ENCODE measurements at regions not wholly inside any gene's neighbourhood (a gene's known extent, or its start where the extent isn't known, plus 50 kb on each side); places are given as distances from the start of the nearest gene placed in this dataset.

- no peak for DNase-seq (ENCODE audit: low read depth)
Observed at GRCh38 chr13:86201477-86201876, 402.3 kb upstream of the SLITRK6 start.

GRCh38 chr13:86193281-86193680, 394.1 kb upstream of the SLITRK6 start:
- DNase-seq (ENCODE audit: low read depth) = no peak

- DNase-seq (ENCODE audit: low read depth) = no peak
Observed at GRCh38 chr13:86188170-86188569, 389.0 kb upstream of the SLITRK6 start.

GRCh38 chr13:86185636-86186035, 386.4 kb upstream of the SLITRK6 start:
- DNase-seq (ENCODE audit: low read depth) = no peak

GRCh38 chr13:86185107-86185506, 385.9 kb upstream of the SLITRK6 start:
- DNase-seq (ENCODE audit: low read depth) = no peak

- no peak for DNase-seq (ENCODE audit: low read depth)
Observed at GRCh38 chr13:86174622-86175021, 375.4 kb upstream of the SLITRK6 start.

GRCh38 chr13:86172961-86173360, 373.7 kb upstream of the SLITRK6 start:
- DNase-seq (ENCODE audit: low read depth) = no peak

- DNase-seq (ENCODE audit: low read depth) = no peak
Observed at GRCh38 chr13:86161257-86161656, 362.0 kb upstream of the SLITRK6 start.

- no peak for DNase-seq (ENCODE audit: low read depth)
Observed at GRCh38 chr13:86155756-86156155, 356.5 kb upstream of the SLITRK6 start.

GRCh38 chr13:86142080-86142479, 342.9 kb upstream of the SLITRK6 start:
- DNase-seq (ENCODE audit: low read depth) = no peak

- no peak for DNase-seq (ENCODE audit: low read depth)
Observed at GRCh38 chr13:86135856-86136255, 336.6 kb upstream of the SLITRK6 start.

- no peak for DNase-seq (ENCODE audit: low read depth)
Observed at GRCh38 chr13:86121881-86122280, 322.7 kb upstream of the SLITRK6 start.

- DNase-seq (ENCODE audit: low read depth) = no peak
Observed at GRCh38 chr13:86109107-86109506, 309.9 kb upstream of the SLITRK6 start.

GRCh38 chr13:86108334-86108733, 309.1 kb upstream of the SLITRK6 start:
- no peak for DNase-seq (ENCODE audit: low read depth)

- DNase-seq (ENCODE audit: low read depth) = no peak
Observed at GRCh38 chr13:86098511-86098910, 299.3 kb upstream of the SLITRK6 start.

- DNase-seq (ENCODE audit: low read depth) = no peak
Observed at GRCh38 chr13:86095351-86095750, 296.1 kb upstream of the SLITRK6 start.

- no peak for DNase-seq (ENCODE audit: low read depth)
Observed at GRCh38 chr13:86090181-86090580, 291.0 kb upstream of the SLITRK6 start.

- no peak for DNase-seq (ENCODE audit: low read depth)
Observed at GRCh38 chr13:86087244-86087643, 288.0 kb upstream of the SLITRK6 start.

- no peak for DNase-seq (ENCODE audit: low read depth)
Observed at GRCh38 chr13:86085890-86086289, 286.7 kb upstream of the SLITRK6 start.

GRCh38 chr13:86082121-86082520, 282.9 kb upstream of the SLITRK6 start:
- no peak for DNase-seq (ENCODE audit: low read depth)

GRCh38 chr13:86080340-86080995, 281.2 kb upstream of the SLITRK6 start:
- DNase-seq (ENCODE audit: low read depth) = no peak

GRCh38 chr13:86066611-86067365, 267.6 kb upstream of the SLITRK6 start:
- no peak for DNase-seq (ENCODE audit: low read depth)

- DNase-seq (ENCODE audit: low read depth) = no peak
Observed at GRCh38 chr13:86052141-86052540, 252.9 kb upstream of the SLITRK6 start.

All from RPMI7951 (cell line).